ENCODE measurements at regions not wholly inside any gene's neighbourhood (a gene's known extent, or its start where the extent isn't known, plus 50 kb on each side); places are given as distances from the start of the nearest gene placed in this dataset.

GRCh38 chr9:1745980-1746379 lies 269.2 kb upstream of the SMARCA2 start:
- Mint-ChIP-seq H3K27me3 (peaks cover 10% of the 10 kb centered on the region), H3K9me3 (no peaks in the 10 kb centered on the region), H3K27ac (no peak overlapping the region), H3K36me3 (ENCODE audit: low read depth) (no peaks in the 10 kb centered on the region), H3K4me1 (ENCODE audit: low read depth) (no peaks in the 10 kb centered on the region), H3K4me3 (no peak overlapping the region)
- intact Hi-C loops (cut with micrococcal nuclease) = no loop called here
- CTCF ChIA-PET = no interaction called here
- DNase-seq (no peak), ATAC-seq (no peak)
- TF ChIP-seq, protein P1, sequence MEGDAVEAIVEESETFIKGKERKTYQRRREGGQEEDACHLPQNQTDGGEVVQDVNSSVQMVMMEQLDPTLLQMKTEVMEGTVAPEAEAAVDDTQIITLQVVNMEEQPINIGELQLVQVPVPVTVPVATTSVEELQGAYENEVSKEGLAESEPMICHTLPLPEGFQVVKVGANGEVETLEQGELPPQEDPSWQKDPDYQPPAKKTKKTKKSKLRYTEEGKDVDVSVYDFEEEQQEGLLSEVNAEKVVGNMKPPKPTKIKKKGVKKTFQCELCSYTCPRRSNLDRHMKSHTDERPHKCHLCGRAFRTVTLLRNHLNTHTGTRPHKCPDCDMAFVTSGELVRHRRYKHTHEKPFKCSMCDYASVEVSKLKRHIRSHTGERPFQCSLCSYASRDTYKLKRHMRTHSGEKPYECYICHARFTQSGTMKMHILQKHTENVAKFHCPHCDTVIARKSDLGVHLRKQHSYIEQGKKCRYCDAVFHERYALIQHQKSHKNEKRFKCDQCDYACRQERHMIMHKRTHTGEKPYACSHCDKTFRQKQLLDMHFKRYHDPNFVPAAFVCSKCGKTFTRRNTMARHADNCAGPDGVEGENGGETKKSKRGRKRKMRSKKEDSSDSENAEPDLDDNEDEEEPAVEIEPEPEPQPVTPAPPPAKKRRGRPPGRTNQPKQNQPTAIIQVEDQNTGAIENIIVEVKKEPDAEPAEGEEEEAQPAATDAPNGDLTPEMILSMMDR (IDR thresholded peaks at IDR 0.05) = no peak
- POLR2A ChIA-PET = interaction anchor here (0.6 kb wide), 1 partner anchor 44 kb away, joined by 3 read pairs; no protein-coding TSS in a partner anchor

- Mint-ChIP-seq H3K27ac (no peak overlapping the region), H3K4me3 (no peak overlapping the region), H3K27me3 (peaks cover 10% of the 10 kb centered on the region), H3K36me3 (ENCODE audit: low read depth) (no peaks in the 10 kb centered on the region), H3K9me3 (no peaks in the 10 kb centered on the region), H3K4me1 (ENCODE audit: low read depth) (no peaks in the 10 kb centered on the region)
- POLR2A ChIA-PET = no interaction called here
- TF ChIP-seq, protein P1 (IDR thresholded peaks at IDR 0.05) = no peak
- CTCF ChIA-PET = no interaction called here
- intact Hi-C loops (cut with micrococcal nuclease) = no loop called here
- ATAC-seq = no peak
- DNase-seq = no peak
Observed at GRCh38 chr9:1747417-1747967, 267.7 kb upstream of the SMARCA2 start.

- H3K9me3 Mint-ChIP-seq = peaks cover 4% of the 10 kb centered on the region
- ChIA-PET CTCF (no interaction called here), POLR2A (no interaction called here)
- H3K4me3 Mint-ChIP-seq = no peak overlapping the region
- H3K27me3 Mint-ChIP-seq = peaks cover 10% of the 10 kb centered on the region
- H3K27ac Mint-ChIP-seq = no peak overlapping the region
- intact Hi-C loops (cut with micrococcal nuclease) = no loop called here
- ATAC-seq (no peak), DNase-seq (no peak)
- TF ChIP-seq, protein P1 (IDR thresholded peaks at IDR 0.05) = no peak
- H3K36me3 Mint-ChIP-seq (ENCODE audit: low read depth) = no peaks in the 10 kb centered on the region
- no peaks in the 10 kb centered on the region for H3K4me1 Mint-ChIP-seq (ENCODE audit: low read depth)
Observed at GRCh38 chr9:1748407-1748806, 266.7 kb upstream of the SMARCA2 start.

- no peak for ATAC-seq
- ChIA-PET POLR2A (interaction anchor here (0.6 kb wide), 1 partner anchor 1039 kb away, joined by 3 read pairs; no protein-coding TSS in a partner anchor), CTCF (no interaction called here)
- Mint-ChIP-seq H3K9me3 (peaks cover 5% of the 10 kb centered on the region), H3K4me1 (ENCODE audit: low read depth) (no peaks in the 10 kb centered on the region), H3K36me3 (ENCODE audit: low read depth) (no peaks in the 10 kb centered on the region), H3K27ac (no peak overlapping the region), H3K4me3 (no peak overlapping the region), H3K27me3 (peaks cover 5% of the 10 kb centered on the region)
- TF ChIP-seq, protein P1 (IDR thresholded peaks at IDR 0.05) = no peak
- DNase-seq = no peak
- intact Hi-C loops (cut with micrococcal nuclease) = no loop called here
Observed at GRCh38 chr9:1757186-1757585, 258.0 kb upstream of the SMARCA2 start.

- DNase-seq = peak; percentile 20
- ATAC-seq = no peak
- H3K9me3 Mint-ChIP-seq = no peaks in the 10 kb centered on the region
- intact Hi-C loops (cut with micrococcal nuclease) = no loop called here
- POLR2A ChIA-PET = no interaction called here
- no peak overlapping the region for H3K27ac Mint-ChIP-seq
- H3K4me3 Mint-ChIP-seq = no peak overlapping the region
- TF ChIP-seq, protein P1 (IDR thresholded peaks at IDR 0.05) = no peak
- CTCF ChIA-PET = no interaction called here
- H3K4me1 Mint-ChIP-seq (ENCODE audit: low read depth) = no peaks in the 10 kb centered on the region
- H3K27me3 Mint-ChIP-seq = peaks cover 5% of the 10 kb centered on the region
- no peaks in the 10 kb centered on the region for H3K36me3 Mint-ChIP-seq (ENCODE audit: low read depth)
Observed at GRCh38 chr9:1759009-1759408, 256.1 kb upstream of the SMARCA2 start.
